ENCODE measurements at regions not wholly inside any gene's neighbourhood (a gene's known extent, or its start where the extent isn't known, plus 50 kb on each side); places are given as distances from the start of the nearest gene placed in this dataset.

- Histone ChIP-seq H3K4me2 (no peak overlapping the region), H3K27ac (no peak overlapping the region), H3K4me1 (replicated peaks; ENCODE audit: insufficient read depth) (no peaks in the 10 kb centered on the region), H3K4me3 (no peak overlapping the region), H2AFZ (no peak overlapping the region), H4K20me1 (ENCODE audit: insufficient read depth) (no peaks in the 10 kb centered on the region), H3K9me2 (ENCODE audit: insufficient read depth) (no peaks in the 10 kb centered on the region; the same call in 1 of the 2 replicates), H3K36me3 (ENCODE audit: low read depth) (no peaks in the 10 kb centered on the region), H3K9me3 (ENCODE audit: insufficient read depth, low read depth) (peaks cover 35% of the 10 kb centered on the region), H3K79me2 (ENCODE audit: low read depth) (no peaks in the 10 kb centered on the region), H3K27me3 (ENCODE audit: insufficient read depth, low read depth) (no peaks in the 10 kb centered on the region), H3F3A (ENCODE audit: insufficient read depth, low read depth) (no peaks in the 10 kb centered on the region)
- POLR2A ChIA-PET (ENCODE audit: unreplicated experiment), result no interaction called here
- TF ChIP-seq CTCF (conservative IDR thresholded peaks at IDR 0.05) (no peak), EZH2 (IDR thresholded peaks at IDR 0.05; ENCODE audit: low read depth) (no peak)
- BruUV-seq (replicated peaks), result no TSS peak
- no peak for DNase-seq
- intact Hi-C loops (cut with micrococcal nuclease; ENCODE audit: unreplicated experiment), result no loop called here
- CTCF ChIA-PET, result no interaction called here
Observed at GRCh38 chr2:237242091-237242536, 156.4 kb downstream of the COPS8 start.

- no peaks in the 10 kb centered on the region for H3K36me3 ChIP-seq (ENCODE audit: low read depth)
- H3K79me2 ChIP-seq (ENCODE audit: low read depth), result no peaks in the 10 kb centered on the region
- ChIA-PET POLR2A (ENCODE audit: unreplicated experiment) (no interaction called here), CTCF (no interaction called here)
- no peak overlapping the region for H3K27ac ChIP-seq
- no peak overlapping the region for H3K4me3 ChIP-seq
- DNase-seq, result no peak
- H2AFZ ChIP-seq, result no peak overlapping the region
- no peaks in the 10 kb centered on the region; the same call in 1 of the 2 replicates for H3K9me2 ChIP-seq (ENCODE audit: insufficient read depth)
- no peaks in the 10 kb centered on the region for H3F3A ChIP-seq (ENCODE audit: insufficient read depth, low read depth)
- no TSS peak for BruUV-seq (replicated peaks)
- H3K9me3 ChIP-seq (ENCODE audit: insufficient read depth, low read depth), result peaks cover 35% of the 10 kb centered on the region
- no peaks in the 10 kb centered on the region for H4K20me1 ChIP-seq (ENCODE audit: insufficient read depth)
- H3K27me3 ChIP-seq (ENCODE audit: insufficient read depth, low read depth), result no peaks in the 10 kb centered on the region
- H3K4me1 ChIP-seq (replicated peaks; ENCODE audit: insufficient read depth), result no peaks in the 10 kb centered on the region
- no peak overlapping the region for H3K4me2 ChIP-seq
- TF ChIP-seq EZH2 (IDR thresholded peaks at IDR 0.05; ENCODE audit: low read depth) (no peak), CTCF (conservative IDR thresholded peaks at IDR 0.05) (no peak)
- intact Hi-C loops (cut with micrococcal nuclease; ENCODE audit: unreplicated experiment), result no loop called here
Observed at GRCh38 chr2:237243487-237243886, 157.8 kb downstream of the COPS8 start.

GRCh38 chr2:237244178-237244577, 158.5 kb downstream of the COPS8 start:
- H4K20me1 ChIP-seq (ENCODE audit: insufficient read depth), result no peaks in the 10 kb centered on the region
- TF ChIP-seq EZH2 (IDR thresholded peaks at IDR 0.05; ENCODE audit: low read depth) (no peak), CTCF (conservative IDR thresholded peaks at IDR 0.05) (no peak)
- H3K4me1 ChIP-seq (replicated peaks; ENCODE audit: insufficient read depth), result no peaks in the 10 kb centered on the region
- H3K4me2 ChIP-seq, result no peak overlapping the region
- no peaks in the 10 kb centered on the region for H3F3A ChIP-seq (ENCODE audit: insufficient read depth, low read depth)
- H3K36me3 ChIP-seq (ENCODE audit: low read depth), result no peaks in the 10 kb centered on the region
- H3K9me3 ChIP-seq (ENCODE audit: insufficient read depth, low read depth), result peaks cover 32% of the 10 kb centered on the region
- H3K4me3 ChIP-seq, result no peak overlapping the region
- no peak overlapping the region for H3K27ac ChIP-seq
- H3K79me2 ChIP-seq (ENCODE audit: low read depth), result no peaks in the 10 kb centered on the region
- CTCF ChIA-PET, result no interaction called here
- no peaks in the 10 kb centered on the region for H3K27me3 ChIP-seq (ENCODE audit: insufficient read depth, low read depth)
- DNase-seq, result no peak
- H3K9me2 ChIP-seq (ENCODE audit: insufficient read depth), result no peaks in the 10 kb centered on the region; the same call in 1 of the 2 replicates
- BruUV-seq (replicated peaks), result no TSS peak
- intact Hi-C loops (cut with micrococcal nuclease; ENCODE audit: unreplicated experiment), result no loop called here
- POLR2A ChIA-PET (ENCODE audit: unreplicated experiment), result no interaction called here
- no peak overlapping the region for H2AFZ ChIP-seq
